ENCODE measurements at regions not wholly inside any gene's neighbourhood (a gene's known extent, or its start where the extent isn't known, plus 50 kb on each side); places are given as distances from the start of the nearest gene placed in this dataset.
A peak's percentile ranks its signal among the peaks of the same experiment; 100 is the strongest.

DNA sequence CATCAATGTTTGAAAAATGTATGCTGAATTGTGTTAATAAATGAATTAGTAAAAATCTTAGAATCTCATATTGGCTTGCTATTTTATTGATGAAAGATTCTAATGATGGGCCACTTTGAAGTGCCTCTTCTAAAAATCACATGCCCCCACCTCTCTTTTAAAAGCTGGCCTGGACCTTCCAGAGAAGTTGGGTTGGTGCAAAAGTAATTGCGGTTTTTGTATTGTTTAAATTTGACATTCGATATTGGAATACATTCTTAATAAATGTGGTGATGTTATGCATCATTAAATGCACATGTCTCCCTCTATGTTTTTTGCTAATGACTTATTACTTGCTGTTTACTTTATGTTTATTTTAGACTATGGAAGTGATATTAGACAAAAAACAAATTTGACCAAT, 314.6 kb upstream of the C16orf82 start:
- TF ChIP-seq, protein P1, sequence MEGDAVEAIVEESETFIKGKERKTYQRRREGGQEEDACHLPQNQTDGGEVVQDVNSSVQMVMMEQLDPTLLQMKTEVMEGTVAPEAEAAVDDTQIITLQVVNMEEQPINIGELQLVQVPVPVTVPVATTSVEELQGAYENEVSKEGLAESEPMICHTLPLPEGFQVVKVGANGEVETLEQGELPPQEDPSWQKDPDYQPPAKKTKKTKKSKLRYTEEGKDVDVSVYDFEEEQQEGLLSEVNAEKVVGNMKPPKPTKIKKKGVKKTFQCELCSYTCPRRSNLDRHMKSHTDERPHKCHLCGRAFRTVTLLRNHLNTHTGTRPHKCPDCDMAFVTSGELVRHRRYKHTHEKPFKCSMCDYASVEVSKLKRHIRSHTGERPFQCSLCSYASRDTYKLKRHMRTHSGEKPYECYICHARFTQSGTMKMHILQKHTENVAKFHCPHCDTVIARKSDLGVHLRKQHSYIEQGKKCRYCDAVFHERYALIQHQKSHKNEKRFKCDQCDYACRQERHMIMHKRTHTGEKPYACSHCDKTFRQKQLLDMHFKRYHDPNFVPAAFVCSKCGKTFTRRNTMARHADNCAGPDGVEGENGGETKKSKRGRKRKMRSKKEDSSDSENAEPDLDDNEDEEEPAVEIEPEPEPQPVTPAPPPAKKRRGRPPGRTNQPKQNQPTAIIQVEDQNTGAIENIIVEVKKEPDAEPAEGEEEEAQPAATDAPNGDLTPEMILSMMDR (conservative IDR thresholded peaks at IDR 0.05; ENCODE audit: low read depth, low read length) = no peak
- no peak overlapping the region for H3K4me3 ChIP-seq (ENCODE audit: low read depth, low read length)
- DNase-seq (ENCODE audit: low read depth) = no peak

DNA sequence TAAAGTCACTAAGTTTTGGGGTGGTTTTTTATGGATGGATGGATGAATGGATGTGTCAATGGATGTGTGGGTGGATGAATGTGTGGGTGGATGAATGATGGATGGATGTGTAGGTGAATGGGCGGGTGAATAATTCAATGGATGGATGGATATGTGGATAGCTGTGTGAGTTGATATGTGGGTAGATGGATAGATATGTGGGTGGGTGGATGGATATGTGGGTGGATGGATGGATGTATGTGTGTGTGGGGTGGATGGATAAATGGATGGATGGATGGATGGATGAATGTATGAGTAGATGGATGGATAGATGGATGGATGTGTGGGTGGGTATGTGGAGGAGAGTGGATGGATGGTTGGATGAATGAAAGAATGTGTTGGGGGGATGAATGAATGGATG, 310.1 kb upstream of the C16orf82 start:
- no peak overlapping the region for H3K4me3 ChIP-seq (ENCODE audit: low read depth, low read length)
- TF ChIP-seq, protein P1 (conservative IDR thresholded peaks at IDR 0.05; ENCODE audit: low read depth, low read length) = no peak
- no peak for DNase-seq (ENCODE audit: low read depth)

DNA sequence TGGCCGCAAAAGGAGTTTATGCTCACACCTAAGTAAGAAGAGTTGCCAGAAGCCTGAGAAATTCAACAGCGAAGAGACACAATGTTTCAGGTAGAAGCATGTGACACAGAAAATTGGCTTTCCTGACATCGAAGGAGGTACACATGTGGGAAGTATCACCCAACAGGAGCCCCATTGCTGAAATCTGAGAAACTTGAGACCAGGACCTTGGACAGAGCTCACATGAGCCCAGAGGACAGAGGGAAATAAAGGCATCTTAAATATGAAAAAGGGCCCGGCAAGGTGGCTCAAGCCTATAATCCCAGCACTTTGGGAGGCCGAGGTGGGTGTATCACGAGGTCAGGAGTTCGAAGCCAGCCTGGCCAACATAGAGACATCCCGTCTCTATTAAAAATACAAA, 304.1 kb upstream of the C16orf82 start:
- DNase-seq (ENCODE audit: low read depth) = no peak
- TF ChIP-seq, protein P1 (conservative IDR thresholded peaks at IDR 0.05; ENCODE audit: low read depth, low read length) = no peak
- no peak overlapping the region for H3K4me3 ChIP-seq (ENCODE audit: low read depth, low read length)

DNA sequence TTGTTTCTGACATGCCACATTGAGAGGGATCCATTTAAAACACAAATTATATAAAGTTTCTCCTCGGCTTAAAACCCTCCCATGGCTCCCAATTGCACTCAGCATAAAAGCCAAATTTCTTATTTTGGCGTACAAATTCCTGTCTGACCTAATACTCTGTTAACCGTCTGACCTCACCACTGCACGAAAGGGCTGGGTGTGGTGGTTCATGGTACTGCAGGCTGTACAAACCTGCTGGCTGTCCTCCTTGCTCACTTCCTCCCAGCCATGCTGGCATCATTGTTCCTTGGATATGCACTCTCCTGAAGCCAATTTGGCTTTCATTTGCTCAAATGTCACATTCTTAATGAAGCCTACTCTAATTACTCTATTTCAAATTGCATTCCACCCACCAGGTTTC, 301.6 kb upstream of the C16orf82 start:
- no peak overlapping the region for H3K4me3 ChIP-seq (ENCODE audit: low read depth, low read length)
- TF ChIP-seq, protein P1 (conservative IDR thresholded peaks at IDR 0.05; ENCODE audit: low read depth, low read length) = peak; percentile 31
- DNase-seq (ENCODE audit: low read depth) = no peak

DNA sequence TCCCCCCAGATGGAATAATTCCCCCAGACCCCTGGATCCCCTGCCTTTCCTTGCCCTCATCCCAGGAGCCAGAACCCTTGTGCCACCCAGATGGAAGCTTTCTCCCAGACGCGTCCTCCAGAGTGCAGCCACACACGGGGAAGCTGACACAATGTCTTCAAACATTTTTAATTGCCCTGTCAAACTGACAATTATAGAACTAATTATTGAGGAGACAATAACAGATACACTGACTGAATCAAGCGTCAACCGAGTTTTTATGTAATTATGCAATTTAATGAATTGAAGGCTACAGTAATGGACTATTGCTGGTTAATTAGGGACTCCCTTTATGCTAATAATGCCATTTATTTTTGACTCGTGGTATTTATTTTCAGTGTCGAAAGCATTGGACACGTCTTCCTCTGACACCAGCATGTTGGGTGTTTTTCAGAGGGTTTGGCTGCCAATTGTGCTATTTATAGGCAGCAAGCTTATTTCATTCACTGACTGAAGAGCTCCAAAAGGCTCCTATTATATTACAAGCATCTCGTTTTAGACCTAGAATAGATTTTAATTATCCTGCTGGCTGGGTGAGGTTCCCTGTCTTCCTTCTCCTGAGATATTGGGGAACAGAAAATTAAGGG, 298.2 kb upstream of the C16orf82 start:
- no peak for DNase-seq (ENCODE audit: low read depth)
- TF ChIP-seq, protein P1 (conservative IDR thresholded peaks at IDR 0.05; ENCODE audit: low read depth, low read length) = no peak
- H3K4me3 ChIP-seq (ENCODE audit: low read depth, low read length) = no peak overlapping the region

DNA sequence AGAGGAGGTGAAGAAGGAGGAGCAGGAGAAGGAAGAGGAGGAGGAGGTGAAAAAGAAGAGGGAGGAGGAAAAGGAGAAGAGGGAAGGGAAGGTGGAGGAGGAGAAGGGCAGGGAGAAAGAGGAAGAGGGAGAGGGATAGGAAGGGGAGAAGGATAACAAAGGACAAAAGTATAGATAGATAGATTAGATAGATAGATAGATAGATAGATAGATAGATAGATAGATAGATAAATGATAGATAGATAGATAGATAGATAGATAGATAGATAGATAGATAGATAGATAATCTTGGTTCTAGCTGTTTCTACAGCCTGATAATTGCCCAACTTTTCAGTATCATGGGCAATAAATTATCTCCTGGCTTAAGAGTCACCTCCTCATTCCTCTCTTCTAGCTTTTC, 296.2 kb upstream of the C16orf82 start:
- DNase-seq (ENCODE audit: low read depth) = no peak
- TF ChIP-seq, protein P1 (conservative IDR thresholded peaks at IDR 0.05; ENCODE audit: low read depth, low read length) = no peak
- no peak overlapping the region for H3K4me3 ChIP-seq (ENCODE audit: low read depth, low read length)

DNA sequence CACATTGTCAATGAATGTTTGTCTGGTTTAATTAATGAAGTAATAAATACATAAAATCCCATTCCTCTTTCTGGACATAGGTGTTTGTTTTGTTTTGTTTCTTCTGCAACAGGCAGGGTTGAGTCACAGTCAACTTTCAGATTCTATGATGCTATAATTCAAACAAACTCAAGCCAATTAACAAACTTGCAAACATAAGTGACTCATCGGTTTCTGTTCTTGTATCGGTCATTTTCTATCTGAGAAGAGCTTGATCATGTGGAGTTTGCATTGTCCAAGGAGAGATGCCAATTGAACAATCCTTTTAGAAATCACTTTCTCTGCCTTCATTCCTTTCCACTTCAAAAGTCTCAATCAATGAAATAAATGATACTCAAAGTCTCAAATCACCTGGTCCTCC, 294.2 kb upstream of the C16orf82 start:
- TF ChIP-seq, protein P1 (conservative IDR thresholded peaks at IDR 0.05; ENCODE audit: low read depth, low read length) = no peak
- DNase-seq (ENCODE audit: low read depth) = no peak
- H3K4me3 ChIP-seq (ENCODE audit: low read depth, low read length) = no peak overlapping the region
